K562 (cell line): ENCODE measurements at regions not wholly inside any gene's neighbourhood (a gene's known extent, or its start where the extent isn't known, plus 50 kb on each side); places are given as distances from the start of the nearest gene placed in this dataset.

Source experiments
- ATF4 ChIP-seq: fragments of 450-650 bp; formaldehyde crosslinking; IDR thresholded peaks from 2 replicates; pipeline ENCODE4 v1.4.0; 2022; ENCODE audit warnings: mild to moderate bottlenecking, moderate library complexity
- ATF7 ChIP-seq: fragments of 450-650 bp; IDR thresholded peaks from 2 replicates; pipeline ENCODE4 v1.7.1; 2014; ENCODE audit warnings: mild to moderate bottlenecking, moderate library complexity
- BRF2 ChIP-seq: IDR thresholded peaks from 3 replicates; pipeline ENCODE4 v1.6.1; 2011; ENCODE audit warnings: borderline replicate concordance, mild to moderate bottlenecking; ENCODE audit not compliant: insufficient read length, insufficient read depth
- CBX2 ChIP-seq: fragments of 200-600 bp; sonication (generic); IDR thresholded peaks from one replicate; pipeline ENCODE4 v1.6.1; 2012; ENCODE audit warnings: mild to moderate bottlenecking, low read length, inconsistent platforms; ENCODE audit not compliant: insufficient read depth, poor library complexity, severe bottlenecking
- ELK3 ChIP-seq: fragments of 450-650 bp; formaldehyde crosslinking; IDR thresholded peaks from 2 replicates; pipeline ENCODE4 v1.4.0; 2020; ENCODE audit warnings: mild to moderate bottlenecking
- JUN ChIP-seq, 2 experiments: sonication (generic) in 1 of 2; formaldehyde crosslinking in 1 of 2; IDR thresholded peaks; 2 replicates each; pipeline versions ENCODE4 v1.6.1 to v1.8.0; 2012 to 2022; ENCODE audit warnings: borderline replicate concordance in 2 of 2, mild to moderate bottlenecking in 2 of 2, improper control_type of control experiment in 1 of 2, low read depth in 1 of 2, low read length in 1 of 2, missing genetic modification reagents in 1 of 2
- LEF1 ChIP-seq: fragments of 450-650 bp; IDR thresholded peaks from 2 replicates; pipeline ENCODE4 v1.6.1; 2016; ENCODE audit warnings: mild to moderate bottlenecking
- MAFG ChIP-seq: fragments of 450-650 bp; conservative IDR thresholded peaks from 2 replicates; pipeline ENCODE4 v1.6.1; 2016; ENCODE audit warnings: missing genetic modification characterization, missing compliant biosample characterization
- MEF2D ChIP-seq: conservative IDR thresholded peaks from 2 replicates; pipeline ENCODE4 v1.6.1; 2016; ENCODE audit warnings: low read depth, missing genetic modification characterization, missing compliant biosample characterization
- NCOA2 ChIP-seq, 2 experiments: fragments of 450-650 bp; IDR thresholded peaks; 2 replicates each; pipeline ENCODE4 v1.6.1; 2018; ENCODE audit warnings: mild to moderate bottlenecking in 2 of 2, moderate library complexity in 1 of 2; ENCODE audit not compliant: partially characterized antibody in 2 of 2
- NFE2 ChIP-seq: IDR thresholded peaks from 2 replicates; pipeline ENCODE4 v1.6.1; 2014; ENCODE audit warnings: antibody characterized with exemption, low read depth
- NR2C2 ChIP-seq, 2 experiments: fragments of 200-800 bp in 1 of 2; sonication (Bioruptor generic) in 1 of 2; sonication (generic) in 1 of 2; formaldehyde crosslinking in 1 of 2; IDR thresholded peaks; 2 replicates each; pipeline versions ENCODE4 v1.6.1 to v1.8.0; 2016 to 2022; ENCODE audit warnings: mild to moderate bottlenecking in 1 of 2, missing compliant biosample characterization in 1 of 2, missing genetic modification characterization in 1 of 2, missing genetic modification reagents in 1 of 2
- TFAP4 ChIP-seq: sonication (generic); formaldehyde crosslinking; IDR thresholded peaks from 2 replicates; pipeline ENCODE4 v1.8.0; 2022; ENCODE audit warnings: missing genetic modification reagents, mild to moderate bottlenecking, moderate library complexity, borderline replicate concordance
- TRIM24 ChIP-seq, 2 experiments: fragments of 450-650 bp; IDR thresholded peaks; 2 replicates each; pipeline ENCODE4 v1.6.1; 2016
- ZBTB17 ChIP-seq: fragments of 450-650 bp; formaldehyde crosslinking; IDR thresholded peaks from 2 replicates; pipeline ENCODE4 v1.4.0; 2020; ENCODE audit warnings: mild to moderate bottlenecking
- ZNF175 ChIP-seq: fragments of 200-800 bp; sonication (Bioruptor generic); IDR thresholded peaks from 2 replicates; pipeline ENCODE4 v1.6.1; 2016; ENCODE audit warnings: low read depth, mild to moderate bottlenecking, missing genetic modification characterization, missing compliant biosample characterization
- ZNF277 ChIP-seq: fragments of 250-450 bp; sonication (Bioruptor Pico); IDR thresholded peaks from 2 replicates; pipeline ENCODE4 v1.8.0; 2022; ENCODE audit warnings: inconsistent platforms, mild to moderate bottlenecking, moderate library complexity, borderline replicate concordance

- TF ChIP-seq MEF2D (no peak), NFE2 (peak; percentile 94), ATF4 (CRISPR knock-in tag) (peak; percentile 35; the same call in 1 of the 2 replicates), ELK3 (CRISPR knock-in tag) (no peak), NR2C2 (CRISPR knock-in tag; IDR thresholded peaks at IDR 0.05) (no peak), NR2C2 (tag; IDR thresholded peaks at IDR 0.05) (peak; percentile 84), ZNF277 (CRISPR knock-in tag) (no peak), BRF2 (no peak), TRIM24 (IDR thresholded peaks at IDR 0.05) (peak; percentile 67 to 82; a peak in 3 of 4 replicates), JUN (IDR thresholded peaks at IDR 0.05; ENCODE audit: borderline replicate concordance, low read depth, low read length) (peak; percentile 96), JUN (CRISPR knock-in tag; IDR thresholded peaks at IDR 0.05; ENCODE audit: borderline replicate concordance) (no peak), CBX2 (no peak), MAFG (tag) (peak; percentile 98), ZNF175 (0 out of 2 replicates have a peak, but pooled peaks have one; percentile 4), ATF7 (peak; percentile 93), NCOA2 (IDR thresholded peaks at IDR 0.05; ENCODE audit: partially characterized antibody in 2 of 2) (no peak), TFAP4 (no peak), ZBTB17 (CRISPR knock-in tag) (0 out of 2 replicates have a peak, but pooled peaks have one; percentile 12), LEF1 (peak; percentile 91)
Observed at GRCh38 chr6:81938014-81938856, 185.8 kb upstream of the TENT5A start (continued).
